Transverse colon (tissue), 4 donors: ENCODE measurements at regions not wholly inside any gene's neighbourhood (a gene's known extent, or its start where the extent isn't known, plus 50 kb on each side); places are given as distances from the start of the nearest gene placed in this dataset.
"Not testable (repeated sequence)": the region's sequence is repeated elsewhere in the genome, so short reads cannot be mapped to it uniquely, and the experiment has no call there.

Experiments used
- DNase-seq: peaks from one replicate; pipeline ENCODE4 v3.0.0-alpha.2; 2019
- H3K27ac ChIP-seq, 4 donors: fragments of 200-600 bp; sonication (generic); 2 replicates each; pipeline ENCODE4 v1.5.1; 2016 to 2018; ENCODE audit warnings: inconsistent platforms in 4 of 4
- H3K27me3 ChIP-seq: fragments of 200-600 bp; sonication (generic); 2 replicates; pipeline ENCODE4 v1.5.1; 2017; ENCODE audit warnings: inconsistent platforms
- H3K36me3 ChIP-seq, 4 donors: fragments of 200-600 bp; sonication (generic); 2 replicates each; pipeline ENCODE4 v1.5.1; 2017 to 2019; ENCODE audit warnings: inconsistent platforms in 4 of 4
- H3K4me1 ChIP-seq, 4 donors: fragments of 200-600 bp; sonication (generic); 2 replicates each; pipeline ENCODE4 v1.5.1; 2017 to 2020; ENCODE audit warnings: inconsistent platforms in 4 of 4
- H3K4me3 ChIP-seq, 4 donors: fragments of 200-600 bp; sonication (generic); 1 replicate in 1 of 4; 2 replicates in 3 of 4; pipeline versions ENCODE4 v1.5.1 to v1.6.1; 2017 to 2019; ENCODE audit warnings: inconsistent platforms in 4 of 4
- H3K9me3 ChIP-seq, 2 donors: fragments of 200-600 bp; sonication (generic); 2 replicates each; pipeline ENCODE4 v1.5.1; 2017 to 2019; ENCODE audit warnings: inconsistent platforms in 2 of 2
- EP300 ChIP-seq: sonication (generic); formaldehyde crosslinking; IDR thresholded peaks from one replicate; pipeline ENCODE4 v1.6.1; 2017; ENCODE audit warnings: antibody characterized with exemption, low read depth
- POLR2A ChIP-seq: fragments of 450-650 bp; IDR thresholded peaks from one replicate; pipeline ENCODE4 v1.6.1; 2016; ENCODE audit warnings: antibody characterized with exemption, mild to moderate bottlenecking, moderate library complexity
- POLR2AphosphoS5 ChIP-seq, 3 donors: sonication (generic); formaldehyde crosslinking; IDR thresholded peaks; one replicate each; pipeline ENCODE4 v1.6.1; 2016; ENCODE audit warnings: antibody characterized with exemption in 3 of 3
- WGBS, 2 donors: methylation state at CpG; one replicate each; pipeline ENCODE4 v1.1.5; 2018; ENCODE audit warnings: low coverage in 1 of 2; 5-methylcytosine and 5-hydroxymethylcytosine counted together
- in situ Hi-C, 4 donors: fragments of 200-750 bp; cut with MboI; loops; one replicate each; pipeline versions ENCODE4 v1.15.0 to v1.15.1; 2017; ENCODE audit warnings: low sequenced_read_pairs in 3 of 4, low pct_ligation_motif_present in 1 of 4, low pct_unique_long_range_greater_than_20kb in 1 of 4
- intact Hi-C: fragments of 100-400 bp; cut with DNase I; formaldehyde crosslinking; loops from one replicate; pipeline ENCODE4 v1.15.1; 2023; ENCODE audit warnings: low total_unique reads
- TF ChIP-seq, protein P1 (sequence below), 5 experiments: fragments of 200-600 bp in 3 of 5; fragments of 450-650 bp in 2 of 5; sonication (generic) in 3 of 5; IDR thresholded peaks; 1 replicate in 2 of 5; 2 replicates in 3 of 5; pipeline ENCODE4 v1.5.1; 2016 to 2017; ENCODE audit warnings: antibody characterized with exemption in 5 of 5, inconsistent platforms in 3 of 5, mild to moderate bottlenecking in 2 of 5, moderate library complexity in 1 of 5

DNA sequence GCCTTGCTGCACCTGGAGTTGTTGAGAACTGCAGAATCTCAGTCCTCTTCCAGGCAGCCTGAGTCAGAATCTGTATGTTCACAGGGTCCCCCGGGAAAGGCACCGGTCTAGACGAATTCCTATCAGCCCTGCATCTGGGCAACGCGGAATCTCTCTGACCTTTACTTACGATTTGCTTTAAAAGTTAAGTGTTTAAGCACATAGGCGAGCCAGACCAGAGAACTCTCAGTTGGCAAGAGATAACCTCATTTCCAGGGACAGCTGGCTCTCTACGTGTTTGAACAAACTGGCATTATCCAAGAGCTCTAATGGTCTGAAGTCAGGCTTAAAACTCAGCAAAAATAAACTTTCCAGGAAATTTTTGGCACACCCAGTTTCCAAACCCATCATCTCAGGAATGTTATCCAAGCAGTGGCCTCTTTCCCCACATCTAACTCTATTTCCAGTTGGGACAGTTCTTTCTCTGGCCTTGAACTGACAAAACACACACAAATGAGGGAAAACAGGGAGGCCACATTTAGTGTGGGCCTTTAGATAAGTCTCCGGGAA is 53.4 kb downstream of the HES1 start:
- Histone ChIP-seq H3K4me3 (no peak overlapping the region), H3K9me3 (no peaks in the 10 kb centered on the region), H3K27me3 (no peaks in the 10 kb centered on the region), H3K36me3 (no peaks in the 10 kb centered on the region), H3K4me1 (peaks cover 0 to 4% (median 0%) of the 10 kb centered on the region in 4 donors), H3K27ac (no peak overlapping the region)
- no peak for DNase-seq
- no peak for TF ChIP-seq EP300
- TF ChIP-seq, protein P1, sequence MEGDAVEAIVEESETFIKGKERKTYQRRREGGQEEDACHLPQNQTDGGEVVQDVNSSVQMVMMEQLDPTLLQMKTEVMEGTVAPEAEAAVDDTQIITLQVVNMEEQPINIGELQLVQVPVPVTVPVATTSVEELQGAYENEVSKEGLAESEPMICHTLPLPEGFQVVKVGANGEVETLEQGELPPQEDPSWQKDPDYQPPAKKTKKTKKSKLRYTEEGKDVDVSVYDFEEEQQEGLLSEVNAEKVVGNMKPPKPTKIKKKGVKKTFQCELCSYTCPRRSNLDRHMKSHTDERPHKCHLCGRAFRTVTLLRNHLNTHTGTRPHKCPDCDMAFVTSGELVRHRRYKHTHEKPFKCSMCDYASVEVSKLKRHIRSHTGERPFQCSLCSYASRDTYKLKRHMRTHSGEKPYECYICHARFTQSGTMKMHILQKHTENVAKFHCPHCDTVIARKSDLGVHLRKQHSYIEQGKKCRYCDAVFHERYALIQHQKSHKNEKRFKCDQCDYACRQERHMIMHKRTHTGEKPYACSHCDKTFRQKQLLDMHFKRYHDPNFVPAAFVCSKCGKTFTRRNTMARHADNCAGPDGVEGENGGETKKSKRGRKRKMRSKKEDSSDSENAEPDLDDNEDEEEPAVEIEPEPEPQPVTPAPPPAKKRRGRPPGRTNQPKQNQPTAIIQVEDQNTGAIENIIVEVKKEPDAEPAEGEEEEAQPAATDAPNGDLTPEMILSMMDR (IDR thresholded peaks at IDR 0.05) = no peak
- TF ChIP-seq POLR2A = no peak
- TF ChIP-seq POLR2AphosphoS5 (IDR thresholded peaks at IDR 0.05) = no peak
- 56 to 59% methylated on average over 3 to 9 of the region's 9 CpGs for WGBS, 2 donors
- in situ Hi-C loops (no loop called here), intact Hi-C loops (no loop called here)

DNA sequence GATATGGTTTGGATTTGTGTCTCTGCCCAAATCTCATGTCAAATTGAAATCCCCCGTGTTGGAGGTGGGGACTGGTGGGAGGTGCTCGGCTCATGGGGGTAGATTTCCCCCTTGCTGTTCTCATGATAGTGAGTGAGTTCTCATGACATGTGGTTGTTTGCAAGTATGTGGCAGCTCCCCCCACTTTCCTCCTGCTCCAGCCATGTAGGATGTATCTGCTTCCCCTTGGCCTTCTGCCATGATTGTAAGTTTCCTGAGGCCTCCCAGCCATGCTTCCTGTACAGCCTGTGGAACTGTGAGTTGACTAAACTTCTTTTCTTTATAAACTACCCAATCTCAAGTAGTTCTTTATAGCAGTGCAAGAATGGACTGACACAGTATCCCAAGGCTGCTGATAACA is 55.9 kb downstream of the HES1 start:
- WGBS, 2 donors = 24 to 91% methylated on average over 2 of the region's 2 CpGs

DNA sequence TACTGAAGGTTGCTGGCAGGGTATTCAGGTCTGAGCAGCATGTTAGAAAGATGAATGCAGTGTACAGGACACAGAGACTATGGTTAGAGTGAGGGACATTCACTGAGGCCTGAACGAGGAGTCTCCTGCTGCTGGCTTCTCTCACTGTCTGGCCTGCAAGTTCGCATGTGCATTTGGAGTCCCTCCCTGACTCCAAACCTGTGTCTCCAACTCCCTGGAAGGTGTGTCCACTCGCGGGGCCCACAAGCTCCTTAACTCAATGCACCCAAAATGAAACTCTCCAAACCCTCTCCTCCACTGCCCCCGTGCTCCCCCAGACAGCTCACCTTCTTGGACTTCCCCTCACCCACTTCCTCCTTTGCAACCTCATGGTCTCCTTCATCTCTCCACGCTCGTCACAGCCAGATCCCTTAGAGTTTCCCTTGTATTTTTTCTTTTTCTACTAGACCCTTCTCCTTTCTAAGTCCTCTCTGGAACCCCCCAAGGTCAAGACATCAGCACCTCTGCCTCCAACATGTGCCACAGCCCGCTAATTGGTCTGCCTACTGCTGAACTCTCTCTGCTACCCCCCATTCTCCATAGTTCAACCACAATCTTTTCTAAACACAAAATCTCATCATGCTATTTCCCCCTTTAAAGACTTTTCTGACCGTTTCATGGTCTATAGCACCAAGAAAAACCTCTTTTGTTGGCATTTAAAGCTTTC is 58.3 kb downstream of the HES1 start:
- TF ChIP-seq POLR2A = no peak
- TF ChIP-seq EP300 = no peak
- TF ChIP-seq POLR2AphosphoS5 (IDR thresholded peaks at IDR 0.05) = no peak
- TF ChIP-seq, protein P1 (IDR thresholded peaks at IDR 0.05) = no peak
- Histone ChIP-seq H3K27ac (no peak overlapping the region), H3K36me3 (no peaks in the 10 kb centered on the region), H3K4me1 (no peaks in the 10 kb centered on the region), H3K27me3 (no peaks in the 10 kb centered on the region), H3K4me3 (no peak overlapping the region), H3K9me3 (no peaks in the 10 kb centered on the region)
- no peak for DNase-seq
- intact Hi-C loops = no loop called here
- WGBS, 2 donors = 67 to 70% methylated on average over 5 to 9 of the region's 9 CpGs
- in situ Hi-C loops = no loop called here

More for the DNA sequence above, 55.9 kb downstream of the HES1 start:
- H3K4me3 ChIP-seq, H3K36me3 ChIP-seq, H3K9me3 ChIP-seq, H3K4me1 ChIP-seq, intact Hi-C loops, H3K27ac ChIP-seq, in situ Hi-C loops, H3K27me3 ChIP-seq, DNase-seq: not testable (repeated sequence)

DNA sequence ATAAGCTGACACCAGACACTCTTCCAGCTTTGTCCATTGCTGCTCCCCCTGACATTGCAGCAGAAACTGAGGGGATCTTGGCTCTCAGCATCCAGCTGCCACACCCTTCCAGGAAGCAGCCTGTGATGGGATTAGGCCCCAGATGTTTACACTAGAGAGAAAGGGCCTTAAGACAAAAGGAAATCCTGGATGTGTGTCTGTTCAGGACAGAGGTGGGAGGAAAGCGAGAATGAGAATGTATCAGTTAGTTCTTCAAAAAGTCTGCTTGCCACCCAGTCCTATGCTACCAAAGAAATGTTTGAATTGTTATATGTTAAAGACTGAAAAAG is 58.8 kb downstream of the HES1 start:
- H3K27ac ChIP-seq = no peak overlapping the region
- intact Hi-C loops (no loop called here), in situ Hi-C loops (no loop called here)
- DNase-seq = no peak
- H3K4me1 ChIP-seq = no peaks in the 10 kb centered on the region
- TF ChIP-seq, protein P1 (IDR thresholded peaks at IDR 0.05) = no peak
- TF ChIP-seq POLR2AphosphoS5 (IDR thresholded peaks at IDR 0.05) (no peak), POLR2A (no peak), EP300 (no peak)
- H3K9me3 ChIP-seq = no peaks in the 10 kb centered on the region
- no peak overlapping the region for H3K4me3 ChIP-seq
- no peaks in the 10 kb centered on the region for H3K27me3 ChIP-seq
- WGBS, 2 donors = 85% methylated on average over 1 of the region's 1 CpG; no CpG with 5 or more reads in 1 of the 2 donors
- H3K36me3 ChIP-seq = no peaks in the 10 kb centered on the region

DNA sequence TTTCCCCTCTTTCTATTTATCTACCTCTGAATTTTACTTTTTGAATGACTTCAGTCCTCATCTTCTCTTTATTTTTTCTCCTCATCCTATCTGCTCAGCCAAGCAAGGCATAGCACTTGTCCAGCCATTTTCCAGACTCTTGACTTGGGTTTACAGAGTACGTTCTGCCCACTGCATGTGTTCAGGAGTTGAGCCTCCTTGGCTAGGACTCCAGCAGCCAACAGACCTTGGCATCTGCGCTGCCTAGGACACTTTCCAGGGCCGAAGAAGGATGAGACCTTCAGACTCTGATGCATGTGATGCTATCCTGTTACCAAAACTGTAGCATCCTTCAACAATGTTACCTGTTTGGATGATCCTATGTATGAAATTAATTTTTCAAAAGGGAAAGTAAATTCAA is 59.7 kb downstream of the HES1 start:
- WGBS, 2 donors = 91% methylated on average over 3 of the region's 3 CpGs; no CpG with 5 or more reads in 1 of the 2 donors
- Histone ChIP-seq H3K4me1 (no peaks in the 10 kb centered on the region), H3K27me3 (no peaks in the 10 kb centered on the region), H3K4me3 (no peak overlapping the region), H3K9me3 (no peaks in the 10 kb centered on the region), H3K27ac (no peak overlapping the region), H3K36me3 (no peaks in the 10 kb centered on the region)
- in situ Hi-C loops (no loop called here), intact Hi-C loops (no loop called here)
- TF ChIP-seq EP300 (no peak), POLR2AphosphoS5 (IDR thresholded peaks at IDR 0.05) (no peak), POLR2A (no peak)
- TF ChIP-seq, protein P1 (IDR thresholded peaks at IDR 0.05) = no peak
- no peak for DNase-seq
